IMR-90 (cell line): ENCODE measurements at regions not wholly inside any gene's neighbourhood (a gene's known extent, or its start where the extent isn't known, plus 50 kb on each side); places are given as distances from the start of the nearest gene placed in this dataset.

ENCODE experiments used
- ATAC-seq: fragments of 200-7000 bp; cut with Tn5 transposase; 2 replicates; pipeline ENCODE4 v1.9.1; 2020; ENCODE audit warnings: low read depth, mild to moderate bottlenecking, moderate library complexity
- BruUV-seq: library from RNA; stranded (reverse); fragments of 400-500 nt; replicated peaks from 2 replicates; lab custom pipeline; 2021; lab: Mats Ljungman, UMichigan
- CTCF ChIA-PET: fragments of 300-600 bp; formaldehyde crosslinking; extraction: SDS; loops from one replicate; lab custom pipeline; 2021; ENCODE audit warnings: antibody characterized with exemption; lab: Yijun Ruan, JAX
- POLR2A ChIA-PET: fragments of 300-600 bp; sonication (Branson Sonifier 250); formaldehyde crosslinking; loops from one replicate; lab custom pipeline; 2022; ENCODE audit warnings: antibody characterized with exemption; ENCODE audit not compliant: unreplicated experiment; lab: Charles Lee
- DNase-seq: peaks from one replicate; pipeline ENCODE4 v3.0.0; 2013
- H2AFZ ChIP-seq: replicated peaks from 2 replicates; pipeline ENCODE3; 2013; ENCODE audit warnings: low read length, mild to moderate bottlenecking; ENCODE audit not compliant: poor library complexity
- H2AK5ac ChIP-seq: 2 replicates; pipeline ENCODE4 v1.6.1; 2013; ENCODE audit warnings: low read depth, low read length, inconsistent platforms
- H2AK9ac ChIP-seq: replicated peaks from 2 replicates; pipeline ENCODE3; 2013; ENCODE audit warnings: mild to moderate bottlenecking, low read depth, low read length, moderate library complexity; ENCODE audit not compliant: poor library complexity
- H2BK120ac ChIP-seq: 2 replicates; pipeline ENCODE4 v1.6.1; 2013; ENCODE audit warnings: low read depth, low read length, inconsistent platforms
- H2BK15ac ChIP-seq: 3 replicates; pipeline ENCODE4 v1.6.1; 2013; ENCODE audit warnings: low read depth, low read length, inconsistent platforms
- H2BK20ac ChIP-seq: 2 replicates; pipeline ENCODE4 v1.6.1; 2013; ENCODE audit warnings: low read depth, mild to moderate bottlenecking, inconsistent platforms, low read length, moderate library complexity
- H2BK5ac ChIP-seq: 2 replicates; pipeline ENCODE4 v1.6.1; 2013; ENCODE audit warnings: mild to moderate bottlenecking, low read depth, low read length, inconsistent platforms; ENCODE audit not compliant: poor library complexity, severe bottlenecking
- H3K14ac ChIP-seq: replicated peaks from 2 replicates; pipeline ENCODE4 v1.6.1; 2013; ENCODE audit warnings: low read depth, low read length, inconsistent platforms
- H3K18ac ChIP-seq: 2 replicates; pipeline ENCODE4 v1.6.1; 2013; ENCODE audit warnings: low read depth, low read length, control low read depth
- H3K23ac ChIP-seq: 2 replicates; pipeline ENCODE4 v1.6.1; 2013; ENCODE audit warnings: low read depth, low read length, inconsistent platforms
- H3K27ac ChIP-seq: 2 replicates; pipeline ENCODE4 v1.5.1; 2013; ENCODE audit warnings: mild to moderate bottlenecking, control low read depth, low read length; ENCODE audit not compliant: insufficient read depth
- H3K27me3 ChIP-seq: 2 replicates; pipeline ENCODE4 v1.6.1; 2013; ENCODE audit warnings: low read length; ENCODE audit not compliant: control insufficient read depth, insufficient read depth
- H3K36me3 ChIP-seq: 2 replicates; pipeline ENCODE4 v1.6.1; 2013; ENCODE audit warnings: low read length, mixed read lengths; ENCODE audit not compliant: control insufficient read depth, insufficient read depth
- H3K4ac ChIP-seq: 2 replicates; pipeline ENCODE4 v1.6.1; 2013; ENCODE audit warnings: low read depth, low read length, inconsistent platforms
- H3K4me1 ChIP-seq: 2 replicates; pipeline ENCODE4 v1.6.1; 2013; ENCODE audit warnings: low read length, mixed read lengths; ENCODE audit not compliant: control insufficient read depth, insufficient read depth
- H3K4me2 ChIP-seq: 2 replicates; pipeline ENCODE4 v1.6.1; 2013; ENCODE audit warnings: low read depth, mild to moderate bottlenecking, control low read depth, low read length, moderate library complexity
- H3K4me3 ChIP-seq: 2 replicates; pipeline ENCODE4 v1.5.1; 2013; ENCODE audit warnings: low read depth, mild to moderate bottlenecking, control low read depth, low read length, moderate library complexity; ENCODE audit not compliant: insufficient read depth
- H3K56ac ChIP-seq: 2 replicates; pipeline ENCODE4 v1.6.1; 2013; ENCODE audit warnings: low read length, inconsistent platforms; ENCODE audit not compliant: insufficient read depth; ENCODE audit errors: extremely low read depth
- H3K79me1 ChIP-seq, 2 experiments: 2 replicates each; pipeline ENCODE4 v1.6.1; 2013; ENCODE audit warnings: low read length in 2 of 2, inconsistent platforms in 1 of 2, low read depth in 1 of 2
- H3K9ac ChIP-seq: 2 replicates; pipeline ENCODE4 v1.6.1; 2013; ENCODE audit warnings: low read depth, low read length, control low read depth
- H3K9me1 ChIP-seq: 2 replicates; pipeline ENCODE4 v1.6.1; 2013; ENCODE audit warnings: low read length, inconsistent platforms; ENCODE audit not compliant: insufficient read depth
- H3K9me3 ChIP-seq: 2 replicates; pipeline ENCODE4 v1.6.1; 2013; ENCODE audit warnings: low read length; ENCODE audit not compliant: control insufficient read depth, insufficient read depth
- H4K20me1 ChIP-seq: 2 replicates; pipeline ENCODE4 v1.6.1; 2013; ENCODE audit warnings: low read length, inconsistent platforms; ENCODE audit not compliant: insufficient read depth
- H4K5ac ChIP-seq: 2 replicates; pipeline ENCODE4 v1.6.1; 2013; ENCODE audit warnings: mild to moderate bottlenecking, low read depth, low read length, control low read depth
- H4K8ac ChIP-seq, 2 experiments: 2 replicates each; pipeline ENCODE4 v1.6.1; 2013; ENCODE audit warnings: low read depth in 2 of 2, low read length in 2 of 2, control low read depth in 1 of 2, inconsistent platforms in 1 of 2
- H4K91ac ChIP-seq: 2 replicates; pipeline ENCODE4 v1.6.1; 2013; ENCODE audit warnings: low read depth, low read length, inconsistent platforms; ENCODE audit not compliant: insufficient read depth
- POLR2A ChIP-seq: IDR thresholded peaks from 2 replicates; pipeline ENCODE4 v1.6.1; 2012; ENCODE audit warnings: mild to moderate bottlenecking, low read depth, low read length
- WGBS, 2 experiments: methylation state at CpG; one replicate each; pipeline versions ENCODE4 v1.1.5 to v1.1.7; 2013; ENCODE audit warnings: missing lambda C conversion rate in 2 of 2; ENCODE audit not compliant: insufficient read length in 1 of 2; ENCODE audit errors: extremely low coverage in 2 of 2; 5-methylcytosine and 5-hydroxymethylcytosine counted together
- dilution Hi-C: fragments of 300-500 bp; cut with HindIII; formaldehyde crosslinking; loops from one replicate; pipeline ENCODE4 v1.14.3; 2018; ENCODE audit warnings: low sequenced_read_pairs; ENCODE audit not compliant: unreplicated experiment
- in situ Hi-C: fragments of 300-500 bp; cut with MboI; formaldehyde crosslinking; loops from 3 replicates; pipeline ENCODE4 v1.14.3; 2019; ENCODE audit warnings: low sequenced_read_pairs, inconsistent platforms, mixed read lengths
- intact Hi-C: fragments of 100-400 bp; cut with micrococcal nuclease; formaldehyde crosslinking; loops from 2 replicates; pipeline ENCODE4 v1.10.0; 2022

GRCh38 chr21:17428484-17428869 is 84.4 kb upstream of the CXADR start:
- no peak overlapping the region for H3K18ac ChIP-seq
- H3K4me1 ChIP-seq, result no peaks in the 10 kb centered on the region
- no peak for TF ChIP-seq POLR2A
- no peak overlapping the region for H2AK5ac ChIP-seq
- H4K20me1 ChIP-seq, result no peaks in the 10 kb centered on the region
- H3K9ac ChIP-seq, result no peak overlapping the region
- in situ Hi-C loops (no loop called here), dilution Hi-C loops (no loop called here), intact Hi-C loops (no loop called here)
- H3K27ac ChIP-seq, result no peak overlapping the region
- no peaks in the 10 kb centered on the region for H3K9me3 ChIP-seq
- H3K36me3 ChIP-seq, result no peaks in the 10 kb centered on the region
- no peak overlapping the region for H2BK5ac ChIP-seq
- H2BK120ac ChIP-seq, result no peak overlapping the region
- no peak overlapping the region for H2BK15ac ChIP-seq
- H2BK20ac ChIP-seq, result no peak overlapping the region
- H3K23ac ChIP-seq, result no peak overlapping the region
- BruUV-seq, result no TSS peak
- no peak overlapping the region for H3K4me3 ChIP-seq
- no peaks in the 10 kb centered on the region for H3K9me1 ChIP-seq
- no CpG with 5 or more reads among the region's 5 CpGs for WGBS, 2 experiments
- H3K4me2 ChIP-seq, result no peak overlapping the region
- DNase-seq (no peak), ATAC-seq (no peak)
- CTCF ChIA-PET, result no interaction called here
- no peak overlapping the region for H3K14ac ChIP-seq
- no peaks in the 10 kb centered on the region for H3K79me1 ChIP-seq
- no peak overlapping the region for H4K8ac ChIP-seq
- H4K5ac ChIP-seq, result no peak overlapping the region
- H3K27me3 ChIP-seq, result no peaks in the 10 kb centered on the region; the same call in 1 of the 2 replicates
- H4K91ac ChIP-seq, result no peak overlapping the region
- no peak overlapping the region for H2AK9ac ChIP-seq
- no peak overlapping the region for H3K4ac ChIP-seq
- no peak overlapping the region for H3K56ac ChIP-seq
- POLR2A ChIA-PET, result no interaction called here
- H2AFZ ChIP-seq, result no peak overlapping the region
